GM21723 (cell line): ENCODE measurements at regions not wholly inside any gene's neighbourhood (a gene's known extent, or its start where the extent isn't known, plus 50 kb on each side); places are given as distances from the start of the nearest gene placed in this dataset.
"Not testable (repeated sequence)": the region's sequence is repeated elsewhere in the genome, so short reads cannot be mapped to it uniquely, and the experiment has no call there.

ENCODE experiments used
- ATAC-seq: cut with Tn5 transposase; IDR thresholded peaks from one replicate; pipeline ENCODE4 v1.9.1; 2021; ENCODE audit warnings: mild to moderate bottlenecking, moderate library complexity; ENCODE audit not compliant: unreplicated experiment

- peak; percentile 98 for ATAC-seq
Observed at GRCh38 chr10:3935141-3935540, 150.1 kb upstream of the KLF6 start.

GRCh38 chr10:3933733-3934132 is 148.7 kb upstream of the KLF6 start:
- ATAC-seq: no peak

GRCh38 chr10:3932597-3933375 is 147.8 kb upstream of the KLF6 start:
- ATAC-seq: no peak

- no peak for ATAC-seq
Observed at GRCh38 chr10:3931901-3932300, 146.9 kb upstream of the KLF6 start.

- no peak for ATAC-seq
Observed at GRCh38 chr10:3931224-3931623, 146.2 kb upstream of the KLF6 start.

- no peak for ATAC-seq
Observed at GRCh38 chr10:3928569-3928968, 143.6 kb upstream of the KLF6 start.

- ATAC-seq: no peak
Observed at GRCh38 chr10:3928078-3928477, 143.1 kb upstream of the KLF6 start.

- ATAC-seq: no peak
Observed at GRCh38 chr10:3926675-3927525, 141.9 kb upstream of the KLF6 start.

- ATAC-seq: no peak
Observed at GRCh38 chr10:3926258-3926657, 141.2 kb upstream of the KLF6 start.

- no peak for ATAC-seq
Observed at GRCh38 chr10:3925184-3925583, 140.2 kb upstream of the KLF6 start.

- ATAC-seq: no peak
Observed at GRCh38 chr10:3924344-3924743, 139.3 kb upstream of the KLF6 start.

- ATAC-seq: no peak
Observed at GRCh38 chr10:3923033-3923432, 138.0 kb upstream of the KLF6 start.

GRCh38 chr10:3919709-3920308 is 134.8 kb upstream of the KLF6 start:
- no peak for ATAC-seq

- not testable (repeated sequence) for ATAC-seq
Observed at GRCh38 chr10:3917392-3917791, 132.4 kb upstream of the KLF6 start.

- ATAC-seq: no peak
Observed at GRCh38 chr10:3914733-3915132, 129.7 kb upstream of the KLF6 start.

- ATAC-seq: no peak
Observed at GRCh38 chr10:3911713-3912442, 126.9 kb upstream of the KLF6 start.

GRCh38 chr10:3911241-3911640 is 126.2 kb upstream of the KLF6 start:
- ATAC-seq: no peak

GRCh38 chr10:3909339-3909738 is 124.3 kb upstream of the KLF6 start:
- ATAC-seq: no peak

GRCh38 chr10:3908183-3908582 is 123.2 kb upstream of the KLF6 start:
- ATAC-seq: no peak

- ATAC-seq: no peak
Observed at GRCh38 chr10:3907514-3907913, 122.5 kb upstream of the KLF6 start.

- ATAC-seq: no peak
Observed at GRCh38 chr10:3906511-3907111, 121.6 kb upstream of the KLF6 start.
